NCI-H1048 (cell line): ENCODE measurements at regions not wholly inside any gene's neighbourhood (a gene's known extent, or its start where the extent isn't known, plus 50 kb on each side); places are given as distances from the start of the nearest gene placed in this dataset.
A peak's percentile ranks its signal among the peaks of the same experiment; 100 is the strongest.
"Not testable (repeated sequence)": the region's sequence is repeated elsewhere in the genome, so short reads cannot be mapped to it uniquely, and the experiment has no call there.

ENCODE experiments used
- DNase-seq: peaks from one replicate; lab custom pipeline; 2025; lab: John Stamatoyannopoulos, UW

GRCh38 chr2:129820908-129821307, 158.6 kb upstream of the RAB6C start:
- DNase-seq: no peak

- DNase-seq: no peak
Observed at GRCh38 chr2:129821445-129821844, 158.0 kb upstream of the RAB6C start.

- DNase-seq: no peak
Observed at GRCh38 chr2:129823044-129823443, 156.4 kb upstream of the RAB6C start.

- no peak for DNase-seq
Observed at GRCh38 chr2:129827311-129828090, 152.0 kb upstream of the RAB6C start.

- no peak for DNase-seq
Observed at GRCh38 chr2:129828792-129829191, 150.7 kb upstream of the RAB6C start.

- no peak for DNase-seq
Observed at GRCh38 chr2:129829588-129829987, 149.9 kb upstream of the RAB6C start.

- DNase-seq: no peak
Observed at GRCh38 chr2:129831018-129831417, 148.4 kb upstream of the RAB6C start.

GRCh38 chr2:129833465-129833864, 146.0 kb upstream of the RAB6C start:
- not testable (repeated sequence) for DNase-seq

- no peak for DNase-seq
Observed at GRCh38 chr2:129847043-129847442, 132.4 kb upstream of the RAB6C start.

- DNase-seq: peak; percentile 9
Observed at GRCh38 chr2:129849559-129850160, 129.8 kb upstream of the RAB6C start.

GRCh38 chr2:129857200-129857599, 122.3 kb upstream of the RAB6C start:
- DNase-seq: no peak

GRCh38 chr2:129859175-129859574, 120.3 kb upstream of the RAB6C start:
- DNase-seq: no peak

GRCh38 chr2:129860088-129860487, 119.4 kb upstream of the RAB6C start:
- DNase-seq: no peak

- DNase-seq: no peak
Observed at GRCh38 chr2:129861666-129862288, 117.7 kb upstream of the RAB6C start.

GRCh38 chr2:129862668-129863067, 116.8 kb upstream of the RAB6C start:
- DNase-seq: no peak

- no peak for DNase-seq
Observed at GRCh38 chr2:129863350-129863749, 116.1 kb upstream of the RAB6C start.

- DNase-seq: no peak
Observed at GRCh38 chr2:129864719-129865118, 114.7 kb upstream of the RAB6C start.

- DNase-seq: no peak
Observed at GRCh38 chr2:129865976-129866375, 113.5 kb upstream of the RAB6C start.

- no peak for DNase-seq
Observed at GRCh38 chr2:129866391-129866790, 113.1 kb upstream of the RAB6C start.

GRCh38 chr2:129868151-129868550, 111.3 kb upstream of the RAB6C start:
- DNase-seq: no peak

GRCh38 chr2:129870685-129871241, 108.7 kb upstream of the RAB6C start:
- DNase-seq: no peak

GRCh38 chr2:129872446-129872845, 107.0 kb upstream of the RAB6C start:
- DNase-seq: no peak

GRCh38 chr2:129876541-129876940, 102.9 kb upstream of the RAB6C start:
- no peak for DNase-seq
